Neuronal stem cell (in vitro differentiated cells): ENCODE measurements at regions not wholly inside any gene's neighbourhood (a gene's known extent, or its start where the extent isn't known, plus 50 kb on each side); places are given as distances from the start of the nearest gene placed in this dataset. TPM values are rescaled to one million over a fixed set of nuclear protein-coding genes. Genes with fewer than 3 reads are reported as not detected.

Experiments
- DNase-seq: peaks from one replicate; pipeline ENCODE4 v3.0.0-alpha.2; 2013; ENCODE audit warnings: low spot score
- H2AFZ ChIP-seq: one replicate; pipeline ENCODE4 v1.6.1; 2013; ENCODE audit warnings: mild to moderate bottlenecking, low read length, inconsistent platforms
- H2AK5ac ChIP-seq: 2 replicates; pipeline ENCODE4 v1.6.1; 2013; ENCODE audit warnings: low read depth, mild to moderate bottlenecking, inconsistent platforms, low read length, moderate library complexity, mixed read lengths
- H2BK120ac ChIP-seq: 2 replicates; pipeline ENCODE4 v1.6.1; 2013; ENCODE audit warnings: low read depth, mild to moderate bottlenecking, inconsistent platforms, low read length, moderate library complexity, mixed read lengths
- H2BK12ac ChIP-seq: one replicate; pipeline ENCODE4 v1.6.1; 2013; ENCODE audit warnings: low read length, inconsistent platforms
- H2BK15ac ChIP-seq: 2 replicates; pipeline ENCODE4 v1.6.1; 2013; ENCODE audit warnings: mild to moderate bottlenecking, low read length, inconsistent platforms, mixed read lengths
- H2BK5ac ChIP-seq: one replicate; pipeline ENCODE4 v1.6.1; 2013; ENCODE audit warnings: inconsistent platforms, mild to moderate bottlenecking, low read length, moderate library complexity
- H3K14ac ChIP-seq: one replicate; pipeline ENCODE4 v1.6.1; 2013; ENCODE audit warnings: low read length, inconsistent platforms
- H3K18ac ChIP-seq: 2 replicates; pipeline ENCODE4 v1.6.1; 2013; ENCODE audit warnings: low read length, inconsistent platforms
- H3K23ac ChIP-seq: 2 replicates; pipeline ENCODE4 v1.6.1; 2013; ENCODE audit warnings: low read depth, mild to moderate bottlenecking, mixed read lengths, low read length, inconsistent platforms; ENCODE audit not compliant: poor library complexity
- H3K27ac ChIP-seq: replicated peaks from 3 replicates; pipeline ENCODE4 v1.5.1; 2013; ENCODE audit warnings: low read length, inconsistent platforms
- H3K27me3 ChIP-seq, 3 experiments: 2 replicates each; pipeline ENCODE4 v1.6.1; 2013; ENCODE audit warnings: low read length in 3 of 3, mild to moderate bottlenecking in 2 of 3, inconsistent platforms in 1 of 3, low read depth in 1 of 3, mixed read lengths in 1 of 3, moderate library complexity in 1 of 3; ENCODE audit not compliant: control insufficient read depth in 3 of 3, insufficient read depth in 3 of 3
- H3K36me3 ChIP-seq, 2 donors: replicated peaks in 1 of 2; 2 replicates each; pipeline ENCODE4 v1.6.1; 2013; ENCODE audit warnings: low read length in 2 of 2; ENCODE audit not compliant: control insufficient read depth in 2 of 2, insufficient read depth in 2 of 2
- H3K4ac ChIP-seq: 2 replicates; pipeline ENCODE4 v1.6.1; 2013; ENCODE audit warnings: inconsistent platforms, mild to moderate bottlenecking, low read length, moderate library complexity
- H3K4me1 ChIP-seq, 2 donors: 1 replicate in 1 of 2; 2 replicates in 1 of 2; pipeline ENCODE4 v1.6.1; 2013; ENCODE audit warnings: low read length in 2 of 2, low read depth in 1 of 2; ENCODE audit not compliant: control insufficient read depth in 2 of 2, insufficient read depth in 1 of 2
- H3K4me2 ChIP-seq: one replicate; pipeline ENCODE4 v1.6.1; 2013; ENCODE audit warnings: mild to moderate bottlenecking, low read length, inconsistent platforms; ENCODE audit not compliant: insufficient read depth, poor library complexity, severe bottlenecking
- H3K4me3 ChIP-seq, 2 donors: 2 replicates each; pipeline ENCODE4 v1.5.1; 2013; ENCODE audit warnings: low read length in 2 of 2, mild to moderate bottlenecking in 2 of 2, inconsistent platforms in 1 of 2, moderate library complexity in 1 of 2
- H3K79me1 ChIP-seq: one replicate; pipeline ENCODE4 v1.6.1; 2013; ENCODE audit warnings: low read depth, mild to moderate bottlenecking, inconsistent platforms, low read length, moderate library complexity
- H3K9ac ChIP-seq: one replicate; pipeline ENCODE4 v1.6.1; 2013; ENCODE audit warnings: mild to moderate bottlenecking, low read depth, low read length, inconsistent platforms; ENCODE audit not compliant: poor library complexity
- H3K9me3 ChIP-seq, 2 donors: replicated peaks in 1 of 2; 2 replicates each; pipeline versions ENCODE3 to v1.6.1; 2013; ENCODE audit warnings: low read length in 2 of 2, mild to moderate bottlenecking in 2 of 2, inconsistent platforms in 1 of 2, low read depth in 1 of 2, mixed read lengths in 1 of 2, moderate library complexity in 1 of 2; ENCODE audit not compliant: control insufficient read depth in 2 of 2, insufficient read depth in 1 of 2
- H4K8ac ChIP-seq: one replicate; pipeline ENCODE4 v1.6.1; 2013; ENCODE audit warnings: low read depth, mild to moderate bottlenecking, inconsistent platforms, low read length, moderate library complexity
- H4K91ac ChIP-seq: one replicate; pipeline ENCODE4 v1.6.1; 2013; ENCODE audit warnings: low read length, low read depth, mild to moderate bottlenecking, inconsistent platforms; ENCODE audit not compliant: poor library complexity
- WGBS, 2 donors: extraction: QIAGEN DNeasy Blood & Tissue Kit; methylation state at CpG; one replicate each; pipeline ENCODE4 v1.1.7; 2013; ENCODE audit warnings: missing lambda C conversion rate in 2 of 2, mixed read lengths in 1 of 2; ENCODE audit not compliant: insufficient read length in 2 of 2, insufficient replicate concordance in 1 of 2; ENCODE audit errors: extremely low coverage in 2 of 2; 5-methylcytosine and 5-hydroxymethylcytosine counted together
- small RNA-seq: library from polyadenylated mRNA; stranded (forward); fragments of <200 nt; extraction: miRNeasy Mini kit (QIAGEN cat#:217004); gene quantifications from one replicate; pipeline ENCODE3, GENCODE V24; 2013; ENCODE audit not compliant: insufficient read depth

GRCh38 chr1:96660503-96660902, 61.1 kb upstream of the PTBP2 start:
- Histone ChIP-seq H2AFZ (peak overlapping the region; percentile 1), H3K9ac (no peak overlapping the region), H2BK120ac (no peak overlapping the region), H3K4me1 (no peaks in the 10 kb centered on the region), H3K4ac (no peak overlapping the region), H2BK15ac (no peak overlapping the region), H3K36me3 (no peaks in the 10 kb centered on the region), H3K27ac (no peak overlapping the region), H2AK5ac (no peak overlapping the region), H2BK5ac (no peak overlapping the region), H3K27me3 (no peaks in the 10 kb centered on the region), H3K18ac (no peak overlapping the region), H3K79me1 (no peaks in the 10 kb centered on the region), H3K14ac (no peak overlapping the region), H4K91ac (no peak overlapping the region), H3K4me2 (no peak overlapping the region), H3K23ac (no peak overlapping the region), H4K8ac (no peak overlapping the region), H3K9me3 (peaks cover 0 to 5% of the 10 kb centered on the region in 2 donors), H3K4me3 (no peak overlapping the region), H2BK12ac (no peak overlapping the region)
- DNase-seq, result no peak
- no CpG with 5 or more reads among the region's 2 CpGs for WGBS, 2 donors

Small RNA genes lying in the stretch of these regions (small RNA-seq; reads per million reads assigned to genes)
- gene RNU1-130P, result not detected
